ENCODE measurements at regions not wholly inside any gene's neighbourhood (a gene's known extent, or its start where the extent isn't known, plus 50 kb on each side); places are given as distances from the start of the nearest gene placed in this dataset.

GRCh38 chr3:139267300-139268246 lies 76.2 kb upstream of the MRPS22 start:
- no peak for DNase-seq (ENCODE audit: low spot score)
- Mint-ChIP-seq H3K27ac (no peak overlapping the region), H3K36me3 (no peaks in the 10 kb centered on the region), H3K9me3 (no peaks in the 10 kb centered on the region), H3K4me3 (no peak overlapping the region), H3K27me3 (ENCODE audit: low read depth) (no peaks in the 10 kb centered on the region; the same call in 1 of the 2 replicates), H3K4me1 (no peaks in the 10 kb centered on the region)
- no peak for TF ChIP-seq CREM (CRISPR knock-in tag; IDR thresholded peaks at IDR 0.05)
- no peak for TF ChIP-seq JAZF1 (CRISPR knock-in tag; IDR thresholded peaks at IDR 0.05)
- no peak for TF ChIP-seq IRF1 (CRISPR knock-in tag; IDR thresholded peaks at IDR 0.05)
- no peak for TF ChIP-seq RELA (CRISPR knock-in tag; IDR thresholded peaks at IDR 0.05; ENCODE audit: borderline replicate concordance)
- no peak for TF ChIP-seq SMAD4 (CRISPR knock-in tag; IDR thresholded peaks at IDR 0.05)
- TF ChIP-seq OVOL2 (CRISPR knock-in tag; IDR thresholded peaks at IDR 0.05; ENCODE audit: borderline replicate concordance), result no peak
- TF ChIP-seq ZBTB21 (CRISPR knock-in tag; IDR thresholded peaks at IDR 0.05; ENCODE audit: borderline replicate concordance), result no peak
- no peak for TF ChIP-seq PREB (CRISPR knock-in tag; IDR thresholded peaks at IDR 0.05; ENCODE audit: borderline replicate concordance)
- TF ChIP-seq MAX (CRISPR knock-in tag; IDR thresholded peaks at IDR 0.05), result no peak
- no peak for TF ChIP-seq ZMAT4 (CRISPR knock-in tag; IDR thresholded peaks at IDR 0.05)
- no peak for TF ChIP-seq AFF4 (CRISPR knock-in tag; IDR thresholded peaks at IDR 0.05; ENCODE audit: borderline replicate concordance)
- no peak for TF ChIP-seq CBFB (CRISPR knock-in tag; IDR thresholded peaks at IDR 0.05; ENCODE audit: low read depth)
- TF ChIP-seq ZNF396 (CRISPR knock-in tag; IDR thresholded peaks at IDR 0.05; ENCODE audit: borderline replicate concordance), result no peak
- TF ChIP-seq ZNF532 (CRISPR knock-in tag; IDR thresholded peaks at IDR 0.05; ENCODE audit: borderline replicate concordance), result no peak
- no peak for TF ChIP-seq KAT7 (CRISPR knock-in tag; IDR thresholded peaks at IDR 0.05; ENCODE audit: borderline replicate concordance)
- no peak for TF ChIP-seq MYBL2 (CRISPR knock-in tag; IDR thresholded peaks at IDR 0.05)
- no peak for TF ChIP-seq NFE2L1 (CRISPR knock-in tag; IDR thresholded peaks at IDR 0.05)
- no peak for TF ChIP-seq ARID4B (CRISPR knock-in tag; IDR thresholded peaks at IDR 0.05; ENCODE audit: borderline replicate concordance)
- no peak for TF ChIP-seq ATF1 (CRISPR knock-in tag; IDR thresholded peaks at IDR 0.05)
- no peak for ATAC-seq
- ChIA-PET CTCF (interaction anchor here (0.6 kb wide), 1 partner anchor 285 kb away, joined by 3 read pairs; no protein-coding TSS in a partner anchor), POLR2A (no interaction called here)

Data from WTC11 (cell line).